Mucosa of rectum (tissue), 2 donors: ENCODE measurements at regions not wholly inside any gene's neighbourhood (a gene's known extent, or its start where the extent isn't known, plus 50 kb on each side); places are given as distances from the start of the nearest gene placed in this dataset.

Experiments used
- H3K27ac ChIP-seq, 2 donors: one replicate each; pipeline ENCODE4 v1.7.0; 2013; ENCODE audit warnings: inconsistent platforms in 2 of 2, low read depth in 2 of 2, low read length in 2 of 2
- H3K27me3 ChIP-seq, 2 donors: one replicate each; pipeline ENCODE4 v1.7.0; 2013; ENCODE audit warnings: low read length in 2 of 2; ENCODE audit not compliant: control insufficient read depth in 2 of 2, insufficient read depth in 2 of 2
- H3K36me3 ChIP-seq, 2 donors: one replicate each; pipeline ENCODE4 v1.7.0; 2013; ENCODE audit warnings: low read length in 2 of 2; ENCODE audit not compliant: control insufficient read depth in 2 of 2, insufficient read depth in 2 of 2
- H3K4me1 ChIP-seq, 2 donors: one replicate each; pipeline ENCODE4 v1.7.0; 2013; ENCODE audit warnings: low read length in 2 of 2, mild to moderate bottlenecking in 1 of 2; ENCODE audit not compliant: control insufficient read depth in 2 of 2, insufficient read depth in 2 of 2
- H3K4me3 ChIP-seq, 2 donors: one replicate each; pipeline ENCODE4 v1.7.0; 2013; ENCODE audit warnings: low read length in 2 of 2
- H3K9ac ChIP-seq, 2 donors: one replicate each; pipeline ENCODE4 v1.7.0; 2013; ENCODE audit warnings: low read length in 2 of 2, low read depth in 1 of 2, mild to moderate bottlenecking in 1 of 2
- H3K9me3 ChIP-seq, 2 donors: one replicate each; pipeline ENCODE4 v1.7.0; 2013; ENCODE audit warnings: low read length in 2 of 2; ENCODE audit not compliant: control insufficient read depth in 2 of 2
- donor health status: healthy.
- donor health status: Normal muscosa, but diverticular disease.

DNA sequence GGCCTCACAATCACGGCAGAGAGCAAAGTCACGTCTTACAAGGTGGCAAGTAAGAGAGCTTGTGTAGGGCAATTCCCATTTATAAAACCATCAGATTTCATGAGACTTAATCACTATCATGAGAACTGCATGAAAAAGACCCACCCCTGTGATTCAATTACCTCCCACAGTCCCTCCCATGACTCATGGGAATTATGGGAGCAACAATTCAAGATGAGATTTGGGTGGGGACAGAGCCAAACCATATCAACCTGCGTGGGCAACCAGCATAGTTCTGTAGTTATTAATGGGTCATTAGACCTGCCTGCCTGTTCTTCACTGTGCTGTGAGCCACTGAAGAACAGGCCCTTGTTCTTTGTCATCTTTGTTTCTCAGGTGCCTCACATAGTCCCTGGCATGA lies 593.7 kb upstream of the BOD1L1 start:
- H3K36me3 ChIP-seq = no peaks in the 10 kb centered on the region
- no peaks in the 10 kb centered on the region for H3K4me1 ChIP-seq
- no peak overlapping the region for H3K27ac ChIP-seq
- H3K9ac ChIP-seq = no peak overlapping the region
- H3K9me3 ChIP-seq = no peaks in the 10 kb centered on the region
- no peak overlapping the region for H3K4me3 ChIP-seq
- no peaks in the 10 kb centered on the region for H3K27me3 ChIP-seq

DNA sequence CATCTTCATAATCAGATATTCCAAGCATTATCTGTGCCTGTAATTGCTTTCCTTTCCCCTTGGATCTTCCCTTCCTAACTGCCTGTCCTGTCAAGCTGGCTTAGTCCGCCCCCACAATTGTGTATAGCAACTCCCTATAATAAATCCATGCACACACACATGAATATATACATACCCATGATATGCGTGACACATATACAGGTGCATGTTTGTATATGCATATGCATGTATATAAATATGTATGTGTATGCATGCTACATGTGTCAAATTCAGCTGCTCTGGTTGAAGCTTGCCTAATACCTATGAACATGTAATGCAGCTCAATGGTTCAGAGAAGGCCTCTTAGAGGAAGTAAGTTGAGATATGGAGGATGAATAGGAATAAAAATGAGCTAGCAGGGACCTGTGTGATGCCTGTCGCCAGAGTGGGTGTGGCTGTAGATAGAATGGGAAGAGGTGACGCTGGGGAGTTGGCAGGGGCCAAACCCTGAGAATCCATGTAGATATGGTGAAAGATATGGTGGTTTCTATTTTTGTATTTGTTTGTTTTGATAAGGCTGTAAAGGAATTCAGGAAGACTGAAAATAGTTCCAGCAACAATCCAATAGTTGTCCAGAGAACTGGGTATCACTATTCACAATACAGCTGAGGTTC lies 595.0 kb upstream of the BOD1L1 start:
- Histone ChIP-seq H3K36me3 (no peaks in the 10 kb centered on the region), H3K9me3 (no peaks in the 10 kb centered on the region), H3K4me1 (no peaks in the 10 kb centered on the region), H3K9ac (no peak overlapping the region), H3K4me3 (no peak overlapping the region), H3K27me3 (no peaks in the 10 kb centered on the region), H3K27ac (no peak overlapping the region)

DNA sequence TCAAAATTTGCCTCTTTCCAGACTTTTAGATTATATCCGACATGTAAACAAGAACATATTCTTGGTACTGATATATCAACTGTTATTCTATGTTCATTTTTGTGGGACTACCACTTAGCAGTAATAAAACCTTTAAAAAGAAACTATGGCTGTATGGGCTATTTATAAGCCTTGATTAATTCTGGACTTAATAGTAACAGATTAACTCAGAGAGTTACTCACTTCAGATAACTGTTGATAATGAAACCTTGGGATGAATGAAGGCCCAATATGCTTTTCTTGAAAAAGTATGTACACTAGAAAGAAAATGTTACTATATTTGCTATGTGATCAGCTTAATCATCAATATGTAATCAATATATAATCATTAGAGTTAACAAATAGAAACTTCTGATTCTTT lies 595.9 kb upstream of the BOD1L1 start:
- no peaks in the 10 kb centered on the region for H3K27me3 ChIP-seq
- no peaks in the 10 kb centered on the region for H3K4me1 ChIP-seq
- H3K36me3 ChIP-seq = no peaks in the 10 kb centered on the region
- H3K9ac ChIP-seq = no peak overlapping the region
- H3K27ac ChIP-seq = no peak overlapping the region
- H3K4me3 ChIP-seq = no peak overlapping the region
- no peaks in the 10 kb centered on the region for H3K9me3 ChIP-seq

DNA sequence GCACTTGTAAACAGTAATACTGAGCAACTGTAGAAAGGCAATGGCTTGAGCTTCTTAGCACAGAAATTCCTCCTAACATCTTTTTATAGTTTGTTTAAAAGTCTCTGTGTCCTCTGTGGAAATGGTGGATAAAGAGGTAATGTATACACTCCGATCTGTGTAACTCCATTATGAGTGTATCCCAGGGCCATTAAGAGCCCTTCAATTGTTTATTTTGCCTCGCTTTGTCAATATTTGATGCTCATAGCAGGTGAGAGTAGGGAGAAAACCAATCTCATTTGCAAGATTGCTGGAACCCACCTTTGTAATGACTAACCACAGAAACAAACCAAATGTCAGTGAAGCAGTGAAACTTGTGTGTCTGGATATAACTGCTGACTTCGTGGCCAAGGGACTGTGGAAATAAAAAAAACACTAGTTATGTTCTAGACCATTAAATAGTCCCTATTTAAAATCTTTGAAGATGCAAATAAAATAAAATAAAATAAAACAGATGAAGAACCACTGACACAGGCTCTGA lies 598.2 kb upstream of the BOD1L1 start:
- Histone ChIP-seq H3K27ac (no peak overlapping the region), H3K9ac (no peak overlapping the region), H3K4me3 (no peak overlapping the region), H3K36me3 (no peaks in the 10 kb centered on the region), H3K27me3 (no peaks in the 10 kb centered on the region), H3K4me1 (no peaks in the 10 kb centered on the region), H3K9me3 (no peaks in the 10 kb centered on the region)

DNA sequence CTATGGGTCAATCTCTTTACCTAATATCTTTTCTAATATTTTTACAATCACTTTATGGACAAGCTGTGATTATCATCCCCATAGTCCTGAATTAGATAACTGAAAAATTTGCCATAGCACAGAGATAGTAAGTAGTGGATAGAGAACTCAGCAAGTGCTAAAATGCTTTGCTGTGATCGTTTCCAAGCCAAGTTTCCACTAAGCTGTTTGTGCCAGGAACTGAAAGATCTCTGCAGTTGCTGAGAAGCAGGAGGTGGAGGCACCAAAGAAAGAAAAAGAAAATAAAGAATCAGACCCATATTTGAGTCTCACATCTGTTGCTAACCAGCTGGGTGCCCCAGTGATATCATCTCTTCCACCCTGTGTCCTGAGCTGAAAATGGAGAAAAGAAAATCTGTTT lies 605.6 kb upstream of the BOD1L1 start:
- no peaks in the 10 kb centered on the region for H3K4me1 ChIP-seq
- no peak overlapping the region for H3K27ac ChIP-seq
- H3K4me3 ChIP-seq = no peak overlapping the region
- H3K9ac ChIP-seq = no peak overlapping the region
- no peaks in the 10 kb centered on the region for H3K36me3 ChIP-seq
- no peaks in the 10 kb centered on the region for H3K9me3 ChIP-seq
- no peaks in the 10 kb centered on the region for H3K27me3 ChIP-seq

DNA sequence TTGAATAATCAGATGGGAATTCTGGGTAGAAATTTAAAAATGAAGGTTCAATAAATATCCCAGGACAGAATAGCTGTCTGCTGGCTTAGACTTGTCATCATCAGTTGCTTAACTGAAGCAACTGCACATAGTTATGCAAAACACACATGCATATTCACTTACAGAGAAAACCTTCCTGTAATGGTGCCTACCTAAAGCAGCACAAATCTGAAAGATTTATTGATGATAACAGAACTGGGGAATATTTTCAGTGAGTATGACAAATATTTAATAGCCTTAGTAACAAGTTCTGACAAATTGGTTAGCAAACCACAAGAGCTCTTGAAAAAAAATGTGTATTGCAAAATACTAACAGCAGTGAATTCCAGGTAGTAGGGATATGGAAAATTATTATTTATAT lies 606.8 kb upstream of the BOD1L1 start:
- Histone ChIP-seq H3K4me3 (no peak overlapping the region), H3K27me3 (no peaks in the 10 kb centered on the region), H3K36me3 (no peaks in the 10 kb centered on the region), H3K4me1 (no peaks in the 10 kb centered on the region), H3K9ac (no peak overlapping the region), H3K9me3 (no peaks in the 10 kb centered on the region), H3K27ac (no peak overlapping the region)

DNA sequence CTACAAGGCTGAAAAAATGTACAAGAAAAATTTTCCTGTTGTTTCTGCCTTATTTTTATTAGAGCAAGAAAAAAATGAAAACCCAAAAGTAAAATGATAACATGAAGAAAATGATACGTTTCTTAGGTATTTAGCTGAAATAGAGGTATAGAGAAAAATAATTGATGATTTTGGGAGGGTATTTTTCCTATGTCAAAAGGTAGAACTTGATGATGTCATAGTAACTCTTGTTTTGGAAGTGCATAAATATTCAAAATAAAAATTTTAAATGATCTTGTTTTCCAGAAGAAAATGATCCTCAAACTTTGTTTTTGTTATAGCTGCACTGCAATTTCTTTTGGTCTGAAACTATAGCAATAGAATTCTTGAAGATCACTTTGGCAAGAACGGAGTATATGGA lies 608.8 kb upstream of the BOD1L1 start:
- Histone ChIP-seq H3K9ac (no peak overlapping the region), H3K27me3 (no peaks in the 10 kb centered on the region), H3K9me3 (no peaks in the 10 kb centered on the region), H3K4me1 (no peaks in the 10 kb centered on the region), H3K27ac (no peak overlapping the region), H3K36me3 (no peaks in the 10 kb centered on the region), H3K4me3 (no peak overlapping the region)

DNA sequence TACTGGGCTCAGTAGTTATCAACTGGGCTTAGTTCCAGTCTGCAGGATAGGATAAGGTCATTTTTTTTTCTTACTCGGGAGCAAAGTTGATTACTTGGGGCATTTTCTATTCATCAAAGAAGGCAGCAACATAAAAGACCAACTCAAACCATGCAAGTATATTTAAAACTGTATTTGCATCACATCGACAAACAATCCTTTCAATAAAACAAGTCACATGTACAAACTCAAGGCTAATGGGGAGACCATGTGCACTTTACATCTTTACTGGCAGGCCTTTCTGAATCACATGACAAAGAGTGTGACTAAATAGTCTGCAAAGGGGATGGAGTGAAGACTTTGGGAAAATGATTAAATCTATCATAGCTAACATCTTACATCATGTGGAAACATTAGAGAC lies 610.4 kb upstream of the BOD1L1 start:
- H3K27me3 ChIP-seq = no peaks in the 10 kb centered on the region
- H3K4me3 ChIP-seq = no peak overlapping the region
- H3K36me3 ChIP-seq = no peaks in the 10 kb centered on the region
- no peaks in the 10 kb centered on the region for H3K9me3 ChIP-seq
- H3K27ac ChIP-seq = no peak overlapping the region
- H3K9ac ChIP-seq = no peak overlapping the region
- no peaks in the 10 kb centered on the region for H3K4me1 ChIP-seq

DNA sequence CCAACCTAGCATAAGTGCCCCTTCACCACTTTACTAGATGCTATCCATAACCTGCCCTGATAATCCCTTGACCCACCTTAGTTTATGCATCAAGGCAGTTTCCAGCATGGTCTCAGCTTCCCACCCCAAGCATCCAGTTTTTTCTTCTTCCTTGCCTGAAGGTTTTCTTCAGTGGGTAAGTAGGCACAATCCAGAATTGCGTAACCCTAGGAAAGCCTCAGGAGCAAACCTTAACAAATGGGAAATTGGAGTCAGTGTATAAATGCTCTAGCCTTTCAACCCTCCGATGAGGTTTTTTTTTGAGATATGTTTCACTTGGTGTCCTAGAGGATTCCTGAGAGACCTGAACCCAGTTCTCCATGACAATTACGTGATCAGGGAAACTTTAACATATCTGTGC lies 614.0 kb upstream of the BOD1L1 start:
- Histone ChIP-seq H3K9me3 (no peaks in the 10 kb centered on the region), H3K36me3 (no peaks in the 10 kb centered on the region), H3K4me3 (no peak overlapping the region), H3K4me1 (no peaks in the 10 kb centered on the region), H3K27me3 (no peaks in the 10 kb centered on the region), H3K9ac (no peak overlapping the region), H3K27ac (no peak overlapping the region)

DNA sequence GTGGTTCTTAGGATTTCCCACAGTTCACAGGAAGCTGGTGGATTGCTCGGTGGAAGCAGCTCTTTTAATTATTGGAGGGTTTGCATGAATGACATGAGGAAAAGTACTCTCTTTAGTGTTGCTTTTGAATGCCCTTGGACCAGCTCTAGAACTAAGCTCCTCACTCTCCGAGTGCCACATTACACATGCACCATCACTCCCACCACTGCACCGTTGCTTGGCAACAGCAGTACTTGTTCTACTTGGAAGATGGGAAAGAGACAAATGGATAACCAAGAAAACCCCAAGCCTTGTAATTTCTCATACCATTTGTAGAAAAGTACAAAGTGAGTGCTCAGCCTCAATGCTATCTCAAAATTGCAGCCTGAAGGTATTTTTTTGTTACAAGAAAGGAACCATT lies 620.2 kb upstream of the BOD1L1 start:
- H3K4me1 ChIP-seq = no peaks in the 10 kb centered on the region
- no peaks in the 10 kb centered on the region for H3K27me3 ChIP-seq
- no peak overlapping the region for H3K9ac ChIP-seq
- no peaks in the 10 kb centered on the region for H3K36me3 ChIP-seq
- H3K9me3 ChIP-seq = peaks cover 0 to 2% of the 10 kb centered on the region in 2 donors
- no peak overlapping the region for H3K4me3 ChIP-seq
- no peak overlapping the region for H3K27ac ChIP-seq

DNA sequence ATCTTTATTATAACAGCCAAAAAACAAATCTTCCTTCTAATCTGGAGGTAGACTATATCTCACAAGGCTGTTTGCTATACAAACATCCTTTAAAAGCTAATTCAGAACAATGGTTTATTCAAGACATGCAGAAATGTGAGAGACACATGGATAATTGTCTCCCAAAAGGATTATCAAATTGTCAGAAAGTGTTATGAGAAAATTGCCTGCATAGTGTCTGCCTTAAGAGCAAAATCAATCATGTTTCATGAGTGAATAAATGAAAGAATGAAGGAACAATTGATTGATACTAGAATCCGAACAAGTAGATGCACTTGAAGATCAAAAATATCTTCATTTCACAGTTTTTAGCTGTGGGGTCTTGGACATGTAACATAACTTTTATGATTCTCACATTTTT lies 621.7 kb upstream of the BOD1L1 start:
- Histone ChIP-seq H3K9ac (no peak overlapping the region), H3K4me3 (no peak overlapping the region)

More for the DNA sequence above, 621.7 kb upstream of the BOD1L1 start:
- Histone ChIP-seq H3K27ac (no peak overlapping the region), H3K9me3 (peaks cover 0 to 2% of the 10 kb centered on the region in 2 donors), H3K27me3 (no peaks in the 10 kb centered on the region), H3K4me1 (no peaks in the 10 kb centered on the region), H3K36me3 (no peaks in the 10 kb centered on the region)
